ENCODE measurements at regions not wholly inside any gene's neighbourhood (a gene's known extent, or its start where the extent isn't known, plus 50 kb on each side); places are given as distances from the start of the nearest gene placed in this dataset.

- TF ChIP-seq, protein P1, sequence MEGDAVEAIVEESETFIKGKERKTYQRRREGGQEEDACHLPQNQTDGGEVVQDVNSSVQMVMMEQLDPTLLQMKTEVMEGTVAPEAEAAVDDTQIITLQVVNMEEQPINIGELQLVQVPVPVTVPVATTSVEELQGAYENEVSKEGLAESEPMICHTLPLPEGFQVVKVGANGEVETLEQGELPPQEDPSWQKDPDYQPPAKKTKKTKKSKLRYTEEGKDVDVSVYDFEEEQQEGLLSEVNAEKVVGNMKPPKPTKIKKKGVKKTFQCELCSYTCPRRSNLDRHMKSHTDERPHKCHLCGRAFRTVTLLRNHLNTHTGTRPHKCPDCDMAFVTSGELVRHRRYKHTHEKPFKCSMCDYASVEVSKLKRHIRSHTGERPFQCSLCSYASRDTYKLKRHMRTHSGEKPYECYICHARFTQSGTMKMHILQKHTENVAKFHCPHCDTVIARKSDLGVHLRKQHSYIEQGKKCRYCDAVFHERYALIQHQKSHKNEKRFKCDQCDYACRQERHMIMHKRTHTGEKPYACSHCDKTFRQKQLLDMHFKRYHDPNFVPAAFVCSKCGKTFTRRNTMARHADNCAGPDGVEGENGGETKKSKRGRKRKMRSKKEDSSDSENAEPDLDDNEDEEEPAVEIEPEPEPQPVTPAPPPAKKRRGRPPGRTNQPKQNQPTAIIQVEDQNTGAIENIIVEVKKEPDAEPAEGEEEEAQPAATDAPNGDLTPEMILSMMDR (conservative IDR thresholded peaks at IDR 0.05) = peak; percentile 71
- TF ChIP-seq EZH2 (IDR thresholded peaks at IDR 0.05; ENCODE audit: low read depth) = no peak
Observed at GRCh38 chr9:86637515-86637914, 283.3 kb upstream of the TUT7 start.

Data from PC-9 (cell line).